Kidney tubule cell (primary cell): ENCODE measurements at regions not wholly inside any gene's neighbourhood (a gene's known extent, or its start where the extent isn't known, plus 50 kb on each side); places are given as distances from the start of the nearest gene placed in this dataset.
A peak's percentile ranks its signal among the peaks of the same experiment; 100 is the strongest.

Experiments used
- DNase-seq: peaks from one replicate; pipeline ENCODE4 v3.0.0-alpha.2; 2018; ENCODE audit warnings: low spot score

- peak; percentile 68 for DNase-seq
Observed at GRCh38 chr11:95512682-95513081, 276.9 kb downstream of the FAM76B start.

GRCh38 chr11:95512177-95512576 is 277.4 kb downstream of the FAM76B start:
- DNase-seq, result peak; percentile 31

- DNase-seq, result no peak
Observed at GRCh38 chr11:95508219-95508890, 277.4 kb upstream of the SESN3 start.

- DNase-seq, result no peak
Observed at GRCh38 chr11:95507794-95508193, 276.8 kb upstream of the SESN3 start.

GRCh38 chr11:95506777-95507176 is 275.8 kb upstream of the SESN3 start:
- peak; percentile 16 for DNase-seq

- DNase-seq, result peak; percentile 77
Observed at GRCh38 chr11:95505927-95506426, 275.0 kb upstream of the SESN3 start.

- DNase-seq, result peak; percentile 45
Observed at GRCh38 chr11:95503047-95503446, 272.0 kb upstream of the SESN3 start.

GRCh38 chr11:95502522-95502921 is 271.5 kb upstream of the SESN3 start:
- DNase-seq, result no peak

GRCh38 chr11:95501761-95502266 is 270.8 kb upstream of the SESN3 start:
- DNase-seq, result peak; percentile 7

GRCh38 chr11:95500466-95500865 is 269.5 kb upstream of the SESN3 start:
- DNase-seq, result no peak

GRCh38 chr11:95499516-95500135 is 268.6 kb upstream of the SESN3 start:
- DNase-seq, result peak; percentile 93

GRCh38 chr11:95498722-95499425 is 267.9 kb upstream of the SESN3 start:
- DNase-seq, result peak; percentile 81

- no peak for DNase-seq
Observed at GRCh38 chr11:95496901-95497300, 265.9 kb upstream of the SESN3 start.

GRCh38 chr11:95495706-95496105 is 264.7 kb upstream of the SESN3 start:
- DNase-seq, result no peak

GRCh38 chr11:95494856-95495255 is 263.9 kb upstream of the SESN3 start:
- DNase-seq, result no peak

GRCh38 chr11:95494167-95494566 is 263.2 kb upstream of the SESN3 start:
- DNase-seq, result no peak

- no peak for DNase-seq
Observed at GRCh38 chr11:95490625-95491024, 259.6 kb upstream of the SESN3 start.

GRCh38 chr11:95487938-95488337 is 256.9 kb upstream of the SESN3 start:
- DNase-seq, result no peak

- DNase-seq, result peak; percentile 95
Observed at GRCh38 chr11:95487391-95487790, 256.4 kb upstream of the SESN3 start.

GRCh38 chr11:95486979-95487378 is 256.0 kb upstream of the SESN3 start:
- DNase-seq, result no peak

GRCh38 chr11:95486466-95486865 is 255.5 kb upstream of the SESN3 start:
- no peak for DNase-seq

- peak; percentile 72 for DNase-seq
Observed at GRCh38 chr11:95485115-95485900, 254.3 kb upstream of the SESN3 start.
